ENCODE measurements at regions not wholly inside any gene's neighbourhood (a gene's known extent, or its start where the extent isn't known, plus 50 kb on each side); places are given as distances from the start of the nearest gene placed in this dataset.

DNA sequence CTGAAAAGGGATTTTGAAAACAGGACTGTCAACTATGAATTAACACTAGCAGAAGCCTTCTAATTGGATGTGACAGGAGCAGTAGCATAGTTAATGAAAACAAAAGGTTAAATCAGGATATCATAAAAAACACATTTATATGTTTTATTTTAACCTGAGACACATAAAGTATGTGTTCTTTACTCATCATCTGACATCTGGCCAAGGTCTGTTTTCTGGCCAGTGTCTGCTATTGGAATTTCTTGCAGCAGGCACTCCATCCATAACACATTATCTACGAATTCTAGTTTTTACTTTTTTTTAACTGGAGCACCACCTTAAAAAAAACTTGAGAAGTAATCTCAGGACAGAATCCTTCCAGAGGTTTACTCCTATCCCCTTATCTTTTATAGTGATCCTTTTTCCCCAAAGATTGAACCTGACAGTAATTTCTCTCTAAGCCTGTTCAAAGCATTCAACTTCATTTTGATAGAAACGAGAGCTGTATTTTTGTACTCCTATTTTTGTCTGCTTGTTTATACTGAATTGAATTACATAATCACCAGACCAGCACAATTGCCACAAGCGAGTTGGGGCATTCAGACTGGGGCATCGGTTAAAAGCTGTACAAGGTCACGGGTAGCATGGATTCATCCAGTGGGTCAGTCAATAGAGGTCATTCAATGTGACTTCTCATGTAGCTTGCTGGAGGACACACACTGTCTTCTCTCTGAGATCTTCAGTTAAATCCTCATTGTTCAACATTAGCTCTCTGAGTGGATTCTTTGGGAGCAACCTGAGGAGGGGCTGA, 205.6 kb upstream of the CLINT1 start:
- TF ChIP-seq, protein P1, sequence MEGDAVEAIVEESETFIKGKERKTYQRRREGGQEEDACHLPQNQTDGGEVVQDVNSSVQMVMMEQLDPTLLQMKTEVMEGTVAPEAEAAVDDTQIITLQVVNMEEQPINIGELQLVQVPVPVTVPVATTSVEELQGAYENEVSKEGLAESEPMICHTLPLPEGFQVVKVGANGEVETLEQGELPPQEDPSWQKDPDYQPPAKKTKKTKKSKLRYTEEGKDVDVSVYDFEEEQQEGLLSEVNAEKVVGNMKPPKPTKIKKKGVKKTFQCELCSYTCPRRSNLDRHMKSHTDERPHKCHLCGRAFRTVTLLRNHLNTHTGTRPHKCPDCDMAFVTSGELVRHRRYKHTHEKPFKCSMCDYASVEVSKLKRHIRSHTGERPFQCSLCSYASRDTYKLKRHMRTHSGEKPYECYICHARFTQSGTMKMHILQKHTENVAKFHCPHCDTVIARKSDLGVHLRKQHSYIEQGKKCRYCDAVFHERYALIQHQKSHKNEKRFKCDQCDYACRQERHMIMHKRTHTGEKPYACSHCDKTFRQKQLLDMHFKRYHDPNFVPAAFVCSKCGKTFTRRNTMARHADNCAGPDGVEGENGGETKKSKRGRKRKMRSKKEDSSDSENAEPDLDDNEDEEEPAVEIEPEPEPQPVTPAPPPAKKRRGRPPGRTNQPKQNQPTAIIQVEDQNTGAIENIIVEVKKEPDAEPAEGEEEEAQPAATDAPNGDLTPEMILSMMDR (IDR thresholded peaks at IDR 0.05; ENCODE audit: control extremely low read depth, extremely low read depth, low read depth, missing control alignments), result no peak
- POLR2A ChIA-PET, result no interaction called here
- CTCF ChIA-PET, result interaction anchor here (1.3 to 11.3 kb wide), 3 partner anchors 11 to 1068 kb away, joined by 3 to 100 read pairs (median 4); no protein-coding TSS in a partner anchor

DNA sequence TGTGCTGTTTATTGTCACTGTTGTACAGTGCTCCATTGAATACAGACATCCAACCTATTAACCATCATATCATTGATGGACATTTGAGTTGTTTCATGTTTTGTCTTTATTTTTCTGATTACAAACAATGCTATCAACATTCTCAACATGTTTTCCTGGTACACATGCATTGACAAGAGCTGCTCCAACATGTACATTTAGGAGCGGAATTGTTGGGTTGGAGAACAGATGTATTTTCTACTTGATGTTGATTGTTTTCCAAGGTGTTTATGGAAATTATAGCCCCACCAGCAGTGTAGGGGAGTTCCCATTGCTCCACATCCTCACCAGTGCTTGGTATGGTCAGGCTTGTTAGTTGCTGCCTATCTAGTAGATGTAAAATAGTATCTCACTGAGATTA, 204.1 kb upstream of the CLINT1 start:
- ChIA-PET POLR2A (no interaction called here), CTCF (interaction anchor here (1.3 to 11.3 kb wide), 2 partner anchors 12 to 1044 kb away, joined by 3 to 100 read pairs; no protein-coding TSS in a partner anchor)
- DNase-seq (ENCODE audit: extremely low spot score), result no peak
- TF ChIP-seq, protein P1 (IDR thresholded peaks at IDR 0.05; ENCODE audit: control extremely low read depth, extremely low read depth, low read depth, missing control alignments), result no peak

More for the DNA sequence above, 205.6 kb upstream of the CLINT1 start:
- no peak for DNase-seq (ENCODE audit: extremely low spot score)

GRCh38 chr5:158061451-158061850, 202.5 kb upstream of the CLINT1 start:
- DNase-seq (ENCODE audit: extremely low spot score), result no peak
- TF ChIP-seq, protein P1 (IDR thresholded peaks at IDR 0.05; ENCODE audit: control extremely low read depth, extremely low read depth, low read depth, missing control alignments), result no peak
- POLR2A ChIA-PET, result no interaction called here
- CTCF ChIA-PET, result interaction anchor here (0.9 to 11.3 kb wide), 3 partner anchors 10 to 19 kb away, joined by 3 to 100 read pairs (median 4); no protein-coding TSS in a partner anchor

DNA sequence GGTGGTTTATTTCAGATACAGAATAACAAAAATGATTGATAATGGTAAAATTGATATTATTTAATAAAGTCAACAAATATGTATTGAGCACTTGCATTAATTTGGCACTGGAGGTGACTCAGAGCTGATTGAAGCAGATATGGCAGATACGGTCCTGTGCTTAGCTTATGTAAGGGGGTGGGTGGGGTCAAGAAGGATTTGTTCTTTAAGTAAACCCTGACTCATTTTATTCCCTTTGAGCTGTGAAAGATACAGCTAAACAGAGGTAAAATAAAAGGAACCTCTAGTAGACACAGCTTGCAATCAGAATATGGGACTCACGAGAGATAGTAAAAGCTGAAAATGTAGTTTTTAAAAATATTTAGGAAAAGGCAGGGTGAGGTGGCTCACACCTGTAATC, 201.3 kb upstream of the CLINT1 start:
- TF ChIP-seq, protein P1 (IDR thresholded peaks at IDR 0.05; ENCODE audit: control extremely low read depth, extremely low read depth, low read depth, missing control alignments), result no peak
- ChIA-PET CTCF (interaction anchor here (0.7 to 11.3 kb wide), 3 partner anchors 10 to 112 kb away, joined by 3 to 100 read pairs (median 5); no protein-coding TSS in a partner anchor), POLR2A (no interaction called here)
- no peak for DNase-seq (ENCODE audit: extremely low spot score)

- ChIA-PET CTCF (interaction anchor here (0.9 to 11.3 kb wide), 3 partner anchors 13 to 117 kb away, joined by 3 to 100 read pairs (median 4); no protein-coding TSS in a partner anchor), POLR2A (no interaction called here)
- DNase-seq (ENCODE audit: extremely low spot score), result no peak
- TF ChIP-seq, protein P1 (IDR thresholded peaks at IDR 0.05; ENCODE audit: control extremely low read depth, extremely low read depth, low read depth, missing control alignments), result no peak
Observed at GRCh38 chr5:158058208-158059120, 199.5 kb upstream of the CLINT1 start.
